ENCODE measurements at regions not wholly inside any gene's neighbourhood (a gene's known extent, or its start where the extent isn't known, plus 50 kb on each side); places are given as distances from the start of the nearest gene placed in this dataset.

GRCh38 chr18:29104227-29104626, 927.3 kb upstream of the CDH2 start:
- H3K27ac ChIP-seq (ENCODE audit: low read depth, low read length): no peak overlapping the region
- TF ChIP-seq CTCF (IDR thresholded peaks at IDR 0.05; ENCODE audit: low read depth, low read length): no peak
- H3K27me3 ChIP-seq (ENCODE audit: control insufficient read depth, insufficient read depth, low read length): no peaks in the 10 kb centered on the region
- no peak overlapping the region for H3K4me3 ChIP-seq (ENCODE audit: low read depth, low read length)
- ChIA-PET CTCF (no interaction called here), POLR2A (no interaction called here)
- H3K9me3 ChIP-seq (ENCODE audit: control insufficient read depth, insufficient read depth, low read length): no peaks in the 10 kb centered on the region
- DNase-seq (ENCODE audit: low read depth, low spot score): no peak

GRCh38 chr18:29096079-29096770, 919.3 kb upstream of the CDH2 start:
- no peak for TF ChIP-seq CTCF (IDR thresholded peaks at IDR 0.05; ENCODE audit: low read depth, low read length)
- Histone ChIP-seq H3K27ac (ENCODE audit: low read depth, low read length) (no peak overlapping the region), H3K4me3 (ENCODE audit: low read depth, low read length) (no peak overlapping the region), H3K9me3 (ENCODE audit: control insufficient read depth, insufficient read depth, low read length) (no peaks in the 10 kb centered on the region), H3K27me3 (ENCODE audit: control insufficient read depth, insufficient read depth, low read length) (no peaks in the 10 kb centered on the region)
- no peak for DNase-seq (ENCODE audit: low read depth, low spot score)
- ChIA-PET CTCF (no interaction called here), POLR2A (no interaction called here)

- ChIA-PET POLR2A (no interaction called here), CTCF (no interaction called here)
- no peak for DNase-seq (ENCODE audit: low read depth, low spot score)
- TF ChIP-seq CTCF (IDR thresholded peaks at IDR 0.05; ENCODE audit: low read depth, low read length): no peak
- H3K27me3 ChIP-seq (ENCODE audit: control insufficient read depth, insufficient read depth, low read length): no peaks in the 10 kb centered on the region
- no peak overlapping the region for H3K27ac ChIP-seq (ENCODE audit: low read depth, low read length)
- H3K9me3 ChIP-seq (ENCODE audit: control insufficient read depth, insufficient read depth, low read length): no peaks in the 10 kb centered on the region
- no peak overlapping the region for H3K4me3 ChIP-seq (ENCODE audit: low read depth, low read length)
Measured at GRCh38 chr18:29087616-29088246, 910.8 kb upstream of the CDH2 start.

- no peaks in the 10 kb centered on the region for H3K27me3 ChIP-seq (ENCODE audit: control insufficient read depth, insufficient read depth, low read length)
- H3K27ac ChIP-seq (ENCODE audit: low read depth, low read length): no peak overlapping the region
- no peak overlapping the region for H3K4me3 ChIP-seq (ENCODE audit: low read depth, low read length)
- ChIA-PET CTCF (no interaction called here), POLR2A (no interaction called here)
- no peaks in the 10 kb centered on the region for H3K9me3 ChIP-seq (ENCODE audit: control insufficient read depth, insufficient read depth, low read length)
- DNase-seq (ENCODE audit: low read depth, low spot score): no peak
- TF ChIP-seq CTCF (IDR thresholded peaks at IDR 0.05; ENCODE audit: low read depth, low read length): no peak
Measured at GRCh38 chr18:29084120-29084519, 907.2 kb upstream of the CDH2 start.

- Histone ChIP-seq H3K27ac (ENCODE audit: low read depth, low read length) (no peak overlapping the region), H3K27me3 (ENCODE audit: control insufficient read depth, insufficient read depth, low read length) (no peaks in the 10 kb centered on the region), H3K4me3 (ENCODE audit: low read depth, low read length) (no peak overlapping the region), H3K9me3 (ENCODE audit: control insufficient read depth, insufficient read depth, low read length) (no peaks in the 10 kb centered on the region)
- ChIA-PET CTCF (no interaction called here), POLR2A (no interaction called here)
- no peak for TF ChIP-seq CTCF (IDR thresholded peaks at IDR 0.05; ENCODE audit: low read depth, low read length)
- no peak for DNase-seq (ENCODE audit: low read depth, low spot score)
Measured at GRCh38 chr18:29083545-29083944, 906.6 kb upstream of the CDH2 start.

All from AG04450 (cell line).